OCI-LY7 (cell line): ENCODE measurements at regions not wholly inside any gene's neighbourhood (a gene's known extent, or its start where the extent isn't known, plus 50 kb on each side); places are given as distances from the start of the nearest gene placed in this dataset.

Source experiments
- CTCF ChIP-seq: fragments of 200-600 bp; sonication (generic); conservative IDR thresholded peaks from 2 replicates; pipeline ENCODE4 v1.5.1; 2014; ENCODE audit warnings: mild to moderate bottlenecking, antibody characterized with exemption, low read length, moderate library complexity, mixed read lengths
- EZH2phosphoT487 ChIP-seq: fragments of 200-600 bp; sonication (generic); IDR thresholded peaks from 2 replicates; pipeline ENCODE4 v1.6.1; 2018; ENCODE audit warnings: low read depth, borderline replicate concordance, mild to moderate bottlenecking, mixed run types, antibody characterized with exemption, low read length, moderate library complexity, mixed read lengths

DNA sequence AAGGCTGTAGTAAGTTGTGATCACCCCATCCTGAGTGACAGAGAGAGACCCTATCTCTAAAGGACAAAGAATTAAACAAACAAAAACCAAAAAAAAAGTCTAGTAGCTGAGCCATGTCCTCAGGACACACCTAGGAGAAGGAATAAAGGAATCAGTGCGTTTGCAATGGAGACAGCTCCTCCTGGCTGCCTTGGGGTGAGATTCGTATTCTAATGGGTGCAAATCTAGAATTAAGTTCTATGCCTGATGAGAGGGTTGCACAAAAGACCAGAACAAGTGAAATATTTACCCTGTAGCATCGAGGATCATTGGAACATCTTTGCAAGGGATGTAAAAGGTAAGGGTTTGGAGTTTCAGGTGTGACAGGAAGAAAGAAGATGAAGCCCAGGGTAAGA is 70.3 kb upstream of the BMAL1 start:
- TF ChIP-seq CTCF (no peak), EZH2phosphoT487 (no peak)
